Neural crest cell (in vitro differentiated cells): ENCODE measurements at regions not wholly inside any gene's neighbourhood (a gene's known extent, or its start where the extent isn't known, plus 50 kb on each side); places are given as distances from the start of the nearest gene placed in this dataset.

Experiments used
- DNase-seq: peaks from one replicate; pipeline ENCODE4 v3.0.0; 2021; ENCODE audit warnings: low read depth, mixed read lengths, low spot score
- H3K27ac Mint-ChIP-seq: one replicate; pipeline ENCODE4 v1.8.0; 2021; ENCODE audit warnings: mild to moderate bottlenecking, mixed read lengths; ENCODE audit not compliant: unreplicated experiment
- H3K27me3 Mint-ChIP-seq: 2 replicates; pipeline ENCODE4 v1.8.0; 2021; ENCODE audit warnings: low read depth, mild to moderate bottlenecking, mixed read lengths
- H3K36me3 Mint-ChIP-seq: 2 replicates; pipeline ENCODE4 v1.8.0; 2021; ENCODE audit warnings: low read depth, mild to moderate bottlenecking, mixed read lengths
- H3K4me1 Mint-ChIP-seq: 2 replicates; pipeline ENCODE4 v1.8.0; 2021; ENCODE audit warnings: mixed read lengths
- H3K4me3 Mint-ChIP-seq: one replicate; pipeline ENCODE4 v1.8.0; 2021; ENCODE audit warnings: mild to moderate bottlenecking, mixed read lengths
- H3K9me3 Mint-ChIP-seq: 2 replicates; pipeline ENCODE4 v1.8.0; 2021; ENCODE audit warnings: mixed read lengths
- TF ChIP-seq, protein P1 (sequence below): fragments of 200-600 bp; sonication (generic); conservative IDR thresholded peaks from 2 replicates; pipeline ENCODE4 v1.5.0; 2021; ENCODE audit warnings: antibody characterized with exemption, mild to moderate bottlenecking

GRCh38 chr3:67113802-67114407, 115.8 kb downstream of the KBTBD8 start:
- Mint-ChIP-seq H3K36me3 (no peaks in the 10 kb centered on the region), H3K27me3 (peaks cover 31% of the 10 kb centered on the region), H3K9me3 (no peaks in the 10 kb centered on the region), H3K4me3 (no peak overlapping the region), H3K27ac (no peak overlapping the region), H3K4me1 (no peaks in the 10 kb centered on the region)
- peak; percentile 92 for DNase-seq
- TF ChIP-seq, protein P1, sequence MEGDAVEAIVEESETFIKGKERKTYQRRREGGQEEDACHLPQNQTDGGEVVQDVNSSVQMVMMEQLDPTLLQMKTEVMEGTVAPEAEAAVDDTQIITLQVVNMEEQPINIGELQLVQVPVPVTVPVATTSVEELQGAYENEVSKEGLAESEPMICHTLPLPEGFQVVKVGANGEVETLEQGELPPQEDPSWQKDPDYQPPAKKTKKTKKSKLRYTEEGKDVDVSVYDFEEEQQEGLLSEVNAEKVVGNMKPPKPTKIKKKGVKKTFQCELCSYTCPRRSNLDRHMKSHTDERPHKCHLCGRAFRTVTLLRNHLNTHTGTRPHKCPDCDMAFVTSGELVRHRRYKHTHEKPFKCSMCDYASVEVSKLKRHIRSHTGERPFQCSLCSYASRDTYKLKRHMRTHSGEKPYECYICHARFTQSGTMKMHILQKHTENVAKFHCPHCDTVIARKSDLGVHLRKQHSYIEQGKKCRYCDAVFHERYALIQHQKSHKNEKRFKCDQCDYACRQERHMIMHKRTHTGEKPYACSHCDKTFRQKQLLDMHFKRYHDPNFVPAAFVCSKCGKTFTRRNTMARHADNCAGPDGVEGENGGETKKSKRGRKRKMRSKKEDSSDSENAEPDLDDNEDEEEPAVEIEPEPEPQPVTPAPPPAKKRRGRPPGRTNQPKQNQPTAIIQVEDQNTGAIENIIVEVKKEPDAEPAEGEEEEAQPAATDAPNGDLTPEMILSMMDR = peak; percentile 96

GRCh38 chr3:67118122-67118521, 120.0 kb downstream of the KBTBD8 start:
- no peak overlapping the region for H3K27ac Mint-ChIP-seq
- peaks cover 34% of the 10 kb centered on the region for H3K27me3 Mint-ChIP-seq
- H3K9me3 Mint-ChIP-seq = no peaks in the 10 kb centered on the region
- no peaks in the 10 kb centered on the region for H3K36me3 Mint-ChIP-seq
- H3K4me3 Mint-ChIP-seq = no peak overlapping the region
- TF ChIP-seq, protein P1 = no peak
- H3K4me1 Mint-ChIP-seq = no peaks in the 10 kb centered on the region
- DNase-seq = no peak

- DNase-seq = no peak
Measured at GRCh38 chr3:67118635-67119034, 120.5 kb downstream of the KBTBD8 start.

DNA sequence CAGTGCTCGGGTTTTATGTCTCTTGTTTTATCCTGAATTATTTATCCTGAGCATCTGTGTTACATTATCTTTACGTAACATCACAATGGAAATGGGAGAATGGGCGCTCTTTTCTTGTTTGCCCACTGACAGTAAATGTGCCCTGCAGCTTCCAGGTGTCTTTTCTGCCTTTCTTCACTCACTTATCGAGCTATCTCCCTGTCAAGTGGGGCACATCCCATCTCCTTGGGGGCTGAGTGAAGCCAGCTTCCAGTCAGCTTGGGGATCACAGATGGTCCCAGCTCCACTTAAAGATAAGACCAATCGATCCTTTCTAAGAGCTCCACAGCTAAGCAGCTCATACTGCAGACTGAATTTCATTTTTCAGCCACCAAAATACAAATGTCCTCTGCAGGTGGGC, 125.8 kb downstream of the KBTBD8 start:
- Mint-ChIP-seq H3K27me3 (peaks cover 9% of the 10 kb centered on the region), H3K9me3 (no peaks in the 10 kb centered on the region), H3K36me3 (no peaks in the 10 kb centered on the region), H3K4me1 (no peaks in the 10 kb centered on the region), H3K4me3 (no peak overlapping the region), H3K27ac (no peak overlapping the region)
- TF ChIP-seq, protein P1 = no peak
- no peak for DNase-seq

More at GRCh38 chr3:67118635-67119034, 120.5 kb downstream of the KBTBD8 start:
- Mint-ChIP-seq H3K9me3 (no peaks in the 10 kb centered on the region), H3K4me3 (no peak overlapping the region), H3K27ac (no peak overlapping the region), H3K4me1 (no peaks in the 10 kb centered on the region), H3K36me3 (no peaks in the 10 kb centered on the region), H3K27me3 (peaks cover 34% of the 10 kb centered on the region)
- TF ChIP-seq, protein P1 = no peak

DNA sequence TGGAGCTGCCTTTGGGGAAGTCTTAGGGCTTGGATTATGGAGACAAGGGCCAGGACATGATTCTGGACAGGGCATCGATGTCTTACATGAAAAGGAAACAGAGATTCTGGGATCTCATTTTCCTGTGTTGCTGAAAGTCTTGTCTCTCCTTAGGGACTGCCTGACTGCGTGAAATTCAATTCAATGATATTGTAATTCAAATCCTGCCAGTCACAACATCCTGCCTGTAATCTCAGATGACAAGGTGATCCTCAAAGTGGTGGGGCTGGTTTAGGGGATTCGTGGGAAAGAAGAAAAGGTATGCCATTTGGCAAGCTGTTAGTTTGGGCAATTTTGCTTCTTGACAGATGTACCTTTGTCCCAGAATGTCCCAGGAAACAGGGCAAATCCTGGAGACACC, 129.1 kb downstream of the KBTBD8 start:
- TF ChIP-seq, protein P1 = no peak
- Mint-ChIP-seq H3K4me1 (no peaks in the 10 kb centered on the region), H3K4me3 (no peak overlapping the region), H3K9me3 (no peaks in the 10 kb centered on the region), H3K27me3 (peaks cover 5% of the 10 kb centered on the region), H3K27ac (no peak overlapping the region), H3K36me3 (no peaks in the 10 kb centered on the region)
- no peak for DNase-seq
